ENCODE measurements at regions not wholly inside any gene's neighbourhood (a gene's known extent, or its start where the extent isn't known, plus 50 kb on each side); places are given as distances from the start of the nearest gene placed in this dataset.

DNA sequence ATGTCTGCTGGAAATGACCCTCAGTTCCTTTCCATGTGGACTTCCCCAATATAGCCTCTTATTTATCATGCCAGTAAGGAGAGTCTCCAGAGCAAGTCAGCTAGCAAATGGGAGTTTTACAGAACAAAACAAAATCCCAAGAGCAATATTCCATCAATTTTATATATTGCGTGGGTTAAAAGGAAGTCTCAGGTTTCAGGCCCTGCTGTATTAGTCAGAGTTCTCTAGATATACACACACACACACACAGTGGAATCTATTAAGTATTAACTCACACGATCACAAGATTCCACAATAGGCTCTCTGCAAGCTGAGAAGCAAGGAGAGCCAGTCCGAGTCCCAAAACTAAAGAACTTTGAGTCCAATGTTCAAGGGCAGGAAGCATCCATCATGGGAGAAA, 102.8 kb upstream of the MAP2 start:
- TF ChIP-seq, protein P1, sequence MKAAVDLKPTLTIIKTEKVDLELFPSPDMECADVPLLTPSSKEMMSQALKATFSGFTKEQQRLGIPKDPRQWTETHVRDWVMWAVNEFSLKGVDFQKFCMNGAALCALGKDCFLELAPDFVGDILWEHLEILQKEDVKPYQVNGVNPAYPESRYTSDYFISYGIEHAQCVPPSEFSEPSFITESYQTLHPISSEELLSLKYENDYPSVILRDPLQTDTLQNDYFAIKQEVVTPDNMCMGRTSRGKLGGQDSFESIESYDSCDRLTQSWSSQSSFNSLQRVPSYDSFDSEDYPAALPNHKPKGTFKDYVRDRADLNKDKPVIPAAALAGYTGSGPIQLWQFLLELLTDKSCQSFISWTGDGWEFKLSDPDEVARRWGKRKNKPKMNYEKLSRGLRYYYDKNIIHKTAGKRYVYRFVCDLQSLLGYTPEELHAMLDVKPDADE (IDR thresholded peaks at IDR 0.05): no peak
- TF ChIP-seq CREB1 (CRISPR knock-in tag; IDR thresholded peaks at IDR 0.05; ENCODE audit: low read depth): no peak
- TF ChIP-seq, protein P2, sequence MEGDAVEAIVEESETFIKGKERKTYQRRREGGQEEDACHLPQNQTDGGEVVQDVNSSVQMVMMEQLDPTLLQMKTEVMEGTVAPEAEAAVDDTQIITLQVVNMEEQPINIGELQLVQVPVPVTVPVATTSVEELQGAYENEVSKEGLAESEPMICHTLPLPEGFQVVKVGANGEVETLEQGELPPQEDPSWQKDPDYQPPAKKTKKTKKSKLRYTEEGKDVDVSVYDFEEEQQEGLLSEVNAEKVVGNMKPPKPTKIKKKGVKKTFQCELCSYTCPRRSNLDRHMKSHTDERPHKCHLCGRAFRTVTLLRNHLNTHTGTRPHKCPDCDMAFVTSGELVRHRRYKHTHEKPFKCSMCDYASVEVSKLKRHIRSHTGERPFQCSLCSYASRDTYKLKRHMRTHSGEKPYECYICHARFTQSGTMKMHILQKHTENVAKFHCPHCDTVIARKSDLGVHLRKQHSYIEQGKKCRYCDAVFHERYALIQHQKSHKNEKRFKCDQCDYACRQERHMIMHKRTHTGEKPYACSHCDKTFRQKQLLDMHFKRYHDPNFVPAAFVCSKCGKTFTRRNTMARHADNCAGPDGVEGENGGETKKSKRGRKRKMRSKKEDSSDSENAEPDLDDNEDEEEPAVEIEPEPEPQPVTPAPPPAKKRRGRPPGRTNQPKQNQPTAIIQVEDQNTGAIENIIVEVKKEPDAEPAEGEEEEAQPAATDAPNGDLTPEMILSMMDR (conservative IDR thresholded peaks at IDR 0.05; ENCODE audit: low read depth in 2 of 2): no peak
- TF ChIP-seq EZH2 (IDR thresholded peaks at IDR 0.05; ENCODE audit: low read depth, unreplicated experiment): no peak
- no peak for TF ChIP-seq POLR2AphosphoS5 (IDR thresholded peaks at IDR 0.05; ENCODE audit: low read depth)
